ENCODE measurements at regions not wholly inside any gene's neighbourhood (a gene's known extent, or its start where the extent isn't known, plus 50 kb on each side); places are given as distances from the start of the nearest gene placed in this dataset.
"Not testable (repeated sequence)": the region's sequence is repeated elsewhere in the genome, so short reads cannot be mapped to it uniquely, and the experiment has no call there.

DNA sequence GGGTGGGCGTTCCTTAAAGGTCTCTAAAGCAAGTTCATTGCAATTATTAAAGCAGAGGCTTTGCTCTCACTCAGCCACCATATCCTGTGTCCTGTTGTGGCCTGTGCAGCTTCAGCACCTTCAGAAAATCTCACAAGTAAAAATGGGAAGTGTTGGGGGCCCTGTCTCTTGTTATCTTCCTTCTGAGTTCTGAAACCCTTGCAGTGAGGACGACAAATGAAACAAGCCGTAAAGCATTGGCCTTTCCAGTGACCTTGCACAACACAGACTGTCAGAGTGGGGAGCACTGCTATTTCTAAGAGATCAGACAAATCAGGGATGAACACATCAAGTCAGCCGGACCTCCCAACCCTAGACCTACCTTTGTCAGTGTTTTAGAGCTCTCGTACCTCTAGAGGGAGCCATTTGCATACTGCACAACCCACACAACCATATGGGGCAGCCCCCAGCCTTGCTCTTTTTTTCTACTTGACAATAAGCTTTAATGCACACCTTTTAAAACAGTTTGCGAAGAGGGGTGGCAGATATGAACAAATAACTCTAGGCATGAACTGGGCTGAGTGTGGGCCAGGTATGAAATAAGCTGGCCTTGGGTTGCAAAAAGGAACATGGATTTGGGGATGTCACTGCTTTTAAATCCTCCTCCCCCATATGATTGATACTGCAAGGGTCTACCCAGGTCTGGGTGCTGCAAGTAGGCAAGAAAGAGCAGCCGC, 89.8 kb downstream of the KATNIP start:
- DNase-seq, result peak in 1 of 5 donors; percentile 25

GRCh38 chr16:27640277-27640600, 90.3 kb downstream of the KATNIP start:
- DNase-seq, result no peak

DNA sequence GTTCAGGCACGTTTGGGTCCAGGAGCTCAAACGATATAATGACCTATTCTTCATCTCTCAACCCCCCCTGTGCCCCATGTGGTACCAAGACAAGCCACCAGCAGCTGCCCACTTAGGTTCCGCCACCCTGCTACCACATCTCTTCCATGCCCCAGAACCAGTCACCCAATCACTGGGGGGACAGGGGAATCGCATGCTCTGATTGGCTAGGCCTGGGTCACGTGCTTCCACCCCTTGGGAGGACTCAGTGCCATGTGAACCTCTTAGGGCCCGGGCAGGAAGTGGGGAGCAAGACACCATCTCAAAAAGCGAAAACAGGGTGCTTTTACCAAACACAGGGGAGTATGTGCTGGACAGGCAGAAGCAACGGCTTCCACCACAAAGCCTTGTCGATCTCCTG, 91.3 kb downstream of the KATNIP start:
- DNase-seq, result no peak

DNA sequence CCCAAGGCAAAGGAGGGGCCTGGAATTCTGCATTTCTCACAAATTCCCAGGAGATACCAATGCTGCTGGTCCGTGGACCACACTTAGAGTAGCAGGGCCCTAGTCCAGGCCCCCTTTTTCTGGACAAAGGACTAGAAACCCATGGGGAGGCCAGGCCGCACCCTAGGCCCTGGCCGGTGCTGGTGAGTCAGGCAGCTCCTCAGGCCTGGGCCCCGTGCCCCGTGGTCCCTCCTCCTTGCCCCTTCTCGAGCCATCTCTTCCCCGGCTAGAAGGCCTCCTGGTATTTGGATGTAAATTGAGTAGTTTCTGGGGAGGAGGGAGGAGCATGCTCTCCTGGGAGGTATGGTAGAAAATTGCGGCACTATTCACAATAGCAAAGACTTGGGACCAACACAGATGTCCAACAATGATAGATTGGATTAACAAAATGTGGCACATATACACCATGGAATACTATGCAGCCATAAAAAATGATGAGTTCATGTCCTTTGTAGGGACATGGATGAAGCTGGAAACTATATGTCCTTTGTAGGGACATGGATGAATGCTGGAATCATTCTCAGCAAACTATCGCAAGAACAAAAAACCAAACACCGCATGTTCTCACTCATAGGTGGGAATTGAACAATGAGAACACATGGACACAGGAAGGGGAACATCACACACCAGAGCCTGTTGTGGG, 91.9 kb downstream of the KATNIP start:
- not testable (repeated sequence) for DNase-seq

DNA sequence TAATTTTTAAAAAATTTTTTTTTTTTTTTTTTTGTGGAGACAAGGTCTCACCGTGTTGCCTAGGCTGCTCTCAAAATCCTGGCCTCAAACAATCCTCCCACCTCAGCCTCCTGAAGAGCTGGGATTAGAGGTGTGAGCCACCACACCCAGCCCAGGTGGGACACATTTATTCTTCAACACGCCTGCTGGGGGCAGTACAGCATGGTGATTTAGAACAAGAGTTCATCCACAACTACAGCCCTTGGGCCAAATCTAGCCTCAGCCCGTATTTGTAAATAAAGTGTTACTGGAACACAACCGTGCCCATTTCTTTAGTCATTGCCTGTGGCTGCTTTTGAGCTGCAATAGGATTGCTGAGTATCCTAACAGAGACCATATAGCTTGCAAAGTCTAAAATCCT, 92.8 kb downstream of the KATNIP start:
- DNase-seq, result no peak

DNA sequence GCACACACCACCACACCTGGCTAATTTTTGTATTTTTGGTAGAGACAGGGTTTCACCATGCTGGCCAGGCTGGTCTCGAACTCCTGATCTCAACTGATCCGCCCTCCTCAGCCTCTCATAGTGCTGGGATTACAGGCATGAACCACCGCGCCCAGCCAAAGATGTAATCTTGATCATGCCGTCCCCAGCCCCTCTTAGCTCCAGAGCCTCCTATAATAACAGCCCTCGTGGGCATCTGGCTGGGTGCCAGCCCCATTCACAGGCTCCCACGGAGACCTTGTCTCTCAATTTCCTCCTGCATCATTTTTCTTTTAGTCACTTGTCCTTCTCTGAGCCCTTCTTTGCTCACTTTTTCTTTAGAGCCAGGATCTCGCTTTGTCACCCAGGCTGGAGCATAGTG, 94.2 kb downstream of the KATNIP start:
- DNase-seq, result no peak

- no peak for DNase-seq
Measured at GRCh38 chr16:27645396-27645795, 95.5 kb downstream of the KATNIP start.

DNA sequence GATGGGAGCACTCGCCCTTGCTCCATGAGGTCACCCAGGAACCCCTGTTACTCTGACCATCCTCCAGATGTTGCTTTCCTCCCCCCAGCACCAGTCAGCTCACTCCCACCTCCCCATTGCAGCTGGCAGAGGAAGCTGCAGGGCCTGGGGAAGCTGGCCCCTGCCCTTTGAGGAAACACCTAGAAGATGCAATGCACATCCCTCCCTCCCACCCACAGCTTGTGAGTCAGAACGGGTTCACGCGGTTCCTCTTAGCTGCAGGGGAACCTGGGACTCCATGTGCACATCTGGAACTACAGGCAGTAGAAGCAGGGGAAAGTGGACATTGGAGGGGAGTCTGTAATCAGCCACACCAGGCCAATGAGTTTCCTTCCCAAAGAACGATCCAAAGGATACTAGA, 96.9 kb downstream of the KATNIP start:
- DNase-seq, result no peak

GRCh38 chr16:27649021-27649420, 99.1 kb downstream of the KATNIP start:
- DNase-seq, result no peak

GRCh38 chr16:27650073-27650701, 100.2 kb downstream of the KATNIP start:
- no peak for DNase-seq

- DNase-seq, result no peak
Measured at GRCh38 chr16:27651301-27651700, 101.4 kb downstream of the KATNIP start.

DNA sequence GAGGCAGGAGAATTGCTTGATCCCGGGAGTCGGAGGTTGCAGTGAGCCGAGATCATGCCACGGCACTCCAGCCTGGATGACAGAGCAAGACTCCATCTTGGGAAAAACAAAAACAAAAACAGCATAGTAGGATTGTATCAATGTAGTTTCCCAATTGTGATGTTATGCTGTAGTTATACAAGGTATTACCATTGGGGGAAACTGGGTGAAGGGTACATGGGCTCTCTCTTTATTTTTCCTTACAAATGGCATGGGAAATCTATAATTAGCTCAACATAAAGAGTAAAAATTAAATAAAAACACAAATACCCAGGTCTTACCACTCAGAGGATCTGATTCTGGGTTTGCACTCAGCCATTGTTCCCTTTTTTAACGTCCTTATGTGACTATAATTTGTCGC, 107.9 kb downstream of the KATNIP start:
- no peak for DNase-seq

DNA sequence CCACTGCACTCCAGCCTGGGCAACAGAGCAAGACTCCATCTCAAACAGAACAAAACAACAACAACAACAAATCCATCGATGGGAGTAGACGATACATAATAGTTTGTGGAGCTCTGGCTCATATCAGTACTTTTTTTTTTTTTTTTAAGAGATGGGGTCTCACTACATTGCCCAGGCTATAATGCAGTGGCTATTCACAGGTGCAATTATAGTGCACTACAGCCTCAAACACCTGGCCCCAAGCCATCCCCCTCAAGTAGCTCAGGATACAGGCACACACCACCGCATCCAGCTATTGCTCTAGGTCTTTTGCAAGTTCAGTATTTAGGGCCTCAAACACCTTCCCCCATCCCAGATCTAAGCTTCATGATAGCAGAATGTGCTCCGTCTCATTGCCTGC, 110.6 kb downstream of the KATNIP start:
- DNase-seq, result no peak

GRCh38 chr16:27663235-27663634, 113.3 kb downstream of the KATNIP start:
- not testable (repeated sequence) for DNase-seq

DNA sequence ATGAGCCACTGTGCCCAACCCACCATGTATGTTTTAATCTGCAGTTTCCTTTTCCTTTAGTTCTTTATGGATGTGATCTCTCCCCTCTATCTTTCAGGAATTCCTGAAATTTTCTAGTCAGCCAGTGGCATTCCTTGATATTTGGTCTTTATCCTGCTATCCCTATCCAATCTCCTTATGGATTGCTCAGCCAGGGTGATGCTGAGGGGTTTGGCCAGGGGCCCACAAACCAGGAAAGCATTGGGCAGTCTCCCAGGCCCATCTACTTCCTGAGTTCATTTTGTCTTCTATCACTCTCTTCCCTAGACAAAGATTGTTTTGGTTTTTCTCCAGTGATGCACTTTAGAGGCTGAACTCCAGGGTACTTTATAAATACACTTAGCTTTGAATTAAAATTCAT, 115.9 kb downstream of the KATNIP start:
- DNase-seq, result no peak

- no peak for DNase-seq
Measured at GRCh38 chr16:27670071-27670810, 120.3 kb downstream of the KATNIP start.

GRCh38 chr16:27671410-27671809, 121.5 kb downstream of the KATNIP start:
- no peak for DNase-seq

DNA sequence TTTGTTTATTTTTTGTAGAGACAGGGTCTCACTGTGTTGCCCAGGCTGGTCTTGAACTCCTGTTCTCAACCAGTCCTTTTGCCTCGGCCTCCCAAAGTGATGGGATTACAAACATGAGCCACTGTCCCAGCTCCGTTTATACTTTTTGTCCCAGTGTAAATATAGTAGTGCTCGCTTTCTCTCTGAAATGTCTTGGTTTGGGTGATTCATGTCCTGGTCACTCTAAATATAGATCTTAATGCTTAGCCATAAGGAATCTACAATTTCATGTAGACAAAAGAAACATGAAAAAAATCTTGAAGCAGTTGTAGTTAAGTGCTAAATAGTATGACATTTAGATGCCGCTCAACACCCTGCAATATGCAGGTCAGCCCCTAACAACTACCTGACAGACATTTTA, 126.9 kb downstream of the KATNIP start:
- DNase-seq, result no peak

- DNase-seq, result no peak
Measured at GRCh38 chr16:27677263-27677662, 127.3 kb downstream of the KATNIP start.

DNA sequence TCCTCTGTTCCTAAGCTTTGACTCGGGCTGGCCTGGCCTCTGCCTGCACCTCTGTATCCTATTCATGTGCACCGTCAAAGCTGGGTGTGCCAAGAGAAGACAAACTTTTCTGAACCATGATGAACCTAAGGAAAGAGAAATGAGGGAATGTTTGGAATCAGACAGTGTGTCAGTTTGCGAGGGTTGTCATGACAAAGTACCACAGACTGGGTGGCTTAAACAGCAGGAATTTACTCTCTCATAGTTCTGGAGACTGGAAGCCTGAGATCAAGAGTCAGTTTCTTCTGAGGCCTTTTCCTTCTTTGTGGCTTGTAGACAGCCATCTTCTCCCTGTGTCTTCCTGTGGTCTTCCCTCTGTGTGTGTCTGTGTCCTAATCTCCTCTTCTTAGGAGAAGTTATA, 129.0 kb downstream of the KATNIP start:
- no peak for DNase-seq

- no peak for DNase-seq
Measured at GRCh38 chr16:27679899-27680298, 130.0 kb downstream of the KATNIP start.

- DNase-seq, result no peak
Measured at GRCh38 chr16:27681681-27682080, 131.7 kb downstream of the KATNIP start.

DNA sequence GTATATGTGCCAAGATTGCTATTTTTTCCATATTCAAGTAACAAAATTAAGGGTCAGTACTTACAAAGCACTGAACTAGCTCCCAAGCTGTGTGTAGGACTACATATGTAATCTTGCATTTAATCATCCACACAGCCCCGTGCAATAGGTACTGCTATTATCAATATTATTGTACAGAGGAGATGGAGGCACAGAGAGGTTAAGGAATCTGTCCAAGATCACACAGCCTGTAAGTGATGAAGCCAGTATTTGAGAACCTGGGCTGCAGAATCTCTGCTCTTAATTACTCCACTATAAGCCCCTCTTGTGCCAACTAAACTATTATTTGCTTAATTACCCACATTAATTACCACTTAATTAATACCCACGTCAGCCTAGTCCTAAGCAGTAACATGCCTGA, 134.1 kb downstream of the KATNIP start:
- DNase-seq, result no peak

- DNase-seq, result no peak
Measured at GRCh38 chr16:27685807-27686206, 135.9 kb downstream of the KATNIP start.

Data from T-helper 1 cell (primary cell).